Epidermal melanocyte (primary cell): ENCODE measurements at regions not wholly inside any gene's neighbourhood (a gene's known extent, or its start where the extent isn't known, plus 50 kb on each side); places are given as distances from the start of the nearest gene placed in this dataset.

ENCODE experiments used
- DNase-seq: peaks from one replicate; pipeline ENCODE4 v3.0.0; 2011; ENCODE audit warnings: low spot score; ENCODE audit not compliant: insufficient read length

GRCh38 chr5:73374520-73375190 is 73.9 kb downstream of the FOXD1 start:
- no peak for DNase-seq

- no peak for DNase-seq
Observed at GRCh38 chr5:73373814-73374510, 74.6 kb downstream of the FOXD1 start.

GRCh38 chr5:73370640-73371583 is 77.7 kb downstream of the FOXD1 start:
- no peak for DNase-seq

GRCh38 chr5:73370095-73370494 is 78.5 kb downstream of the FOXD1 start:
- no peak for DNase-seq

GRCh38 chr5:73369278-73369677 is 79.3 kb downstream of the FOXD1 start:
- DNase-seq, result no peak

- DNase-seq, result no peak
Observed at GRCh38 chr5:73367650-73368049, 80.9 kb downstream of the FOXD1 start.

GRCh38 chr5:73365990-73366667 is 82.4 kb downstream of the FOXD1 start:
- no peak for DNase-seq

GRCh38 chr5:73365301-73365853 is 83.2 kb downstream of the FOXD1 start:
- DNase-seq, result no peak

- no peak for DNase-seq
Observed at GRCh38 chr5:73363911-73364730, 84.5 kb downstream of the FOXD1 start.

- DNase-seq, result no peak
Observed at GRCh38 chr5:73359395-73359794, 89.2 kb downstream of the FOXD1 start.

GRCh38 chr5:73358366-73358765 is 90.2 kb downstream of the FOXD1 start:
- no peak for DNase-seq

- DNase-seq, result no peak
Observed at GRCh38 chr5:73357576-73357975, 91.0 kb downstream of the FOXD1 start.

GRCh38 chr5:73355108-73355507 is 93.5 kb downstream of the FOXD1 start:
- no peak for DNase-seq

- DNase-seq, result no peak
Observed at GRCh38 chr5:73354406-73354805, 94.2 kb downstream of the FOXD1 start.

- DNase-seq, result no peak
Observed at GRCh38 chr5:73352649-73353230, 95.8 kb downstream of the FOXD1 start.

- DNase-seq, result no peak
Observed at GRCh38 chr5:73352243-73352642, 96.3 kb downstream of the FOXD1 start.

GRCh38 chr5:73351593-73351992 is 97.0 kb downstream of the FOXD1 start:
- no peak for DNase-seq

GRCh38 chr5:73346878-73347408 is 101.6 kb downstream of the FOXD1 start:
- no peak for DNase-seq

- no peak for DNase-seq
Observed at GRCh38 chr5:73344835-73345234, 103.7 kb downstream of the FOXD1 start.

GRCh38 chr5:73339711-73340110 is 108.9 kb downstream of the FOXD1 start:
- DNase-seq, result no peak
